Ishikawa (cell line): ENCODE measurements at regions not wholly inside any gene's neighbourhood (a gene's known extent, or its start where the extent isn't known, plus 50 kb on each side); places are given as distances from the start of the nearest gene placed in this dataset.

Experiments
- CEBPB ChIP-seq: IDR thresholded peaks from 2 replicates; pipeline ENCODE4 v1.6.1; 2012
- CREB1 ChIP-seq: IDR thresholded peaks from 2 replicates; pipeline ENCODE4 v1.6.1; 2012; ENCODE audit warnings: low read depth
- EGR1 ChIP-seq: IDR thresholded peaks from 2 replicates; pipeline ENCODE4 v1.6.1; 2012
- EP300 ChIP-seq: IDR thresholded peaks from 2 replicates; pipeline ENCODE4 v1.6.1; 2012; ENCODE audit warnings: borderline replicate concordance
- FOXM1 ChIP-seq: IDR thresholded peaks from 2 replicates; pipeline ENCODE4 v1.6.1; 2012; ENCODE audit warnings: low read depth, borderline replicate concordance
- NFIC ChIP-seq: IDR thresholded peaks from 2 replicates; pipeline ENCODE4 v1.6.1; 2012
- RAD21 ChIP-seq: IDR thresholded peaks from 2 replicates; pipeline ENCODE4 v1.6.1; 2012; ENCODE audit warnings: low read depth
- REST ChIP-seq: IDR thresholded peaks from 2 replicates; pipeline ENCODE4 v1.6.1; 2012; ENCODE audit warnings: low read depth, mild to moderate bottlenecking
- TAF1 ChIP-seq: IDR thresholded peaks from 2 replicates; pipeline ENCODE4 v1.6.1; 2012; ENCODE audit warnings: low read depth, mild to moderate bottlenecking
- TCF12 ChIP-seq: IDR thresholded peaks from 2 replicates; pipeline ENCODE4 v1.6.1; 2012; ENCODE audit warnings: low read depth
- TEAD4 ChIP-seq: IDR thresholded peaks from 2 replicates; pipeline ENCODE4 v1.6.1; 2012
- YY1 ChIP-seq: IDR thresholded peaks from 2 replicates; pipeline ENCODE4 v1.6.1; 2012; ENCODE audit warnings: low read depth
- ZBTB7A ChIP-seq: IDR thresholded peaks from 2 replicates; pipeline ENCODE4 v1.6.1; 2012; ENCODE audit warnings: low read depth
- TF ChIP-seq, protein P1 (sequence below): IDR thresholded peaks from 2 replicates; pipeline ENCODE4 v1.6.1; 2012
- TF ChIP-seq, protein P2 (sequence below): IDR thresholded peaks from 2 replicates; pipeline ENCODE4 v1.6.1; 2012

DNA sequence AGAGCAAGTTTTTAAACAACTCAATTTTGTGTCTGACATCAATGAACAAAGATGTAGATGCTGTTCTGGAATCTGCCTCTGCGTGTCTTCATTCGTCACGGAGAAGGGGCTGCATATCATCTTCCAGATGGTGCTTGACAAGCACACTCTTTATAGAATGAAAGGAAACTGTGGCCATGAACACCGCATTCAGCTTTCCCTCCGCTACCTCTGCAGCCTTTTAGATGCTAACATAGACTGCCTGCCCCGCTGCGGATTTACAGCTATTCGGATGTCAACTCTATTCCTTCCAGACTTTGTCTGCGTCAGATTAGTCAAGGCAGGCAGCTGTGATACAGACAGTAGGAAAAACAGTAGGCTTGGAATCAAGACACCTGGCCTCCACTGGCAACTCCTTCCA, 232.9 kb downstream of the TJP1 start:
- no peak for TF ChIP-seq RAD21
- no peak for TF ChIP-seq REST
- no peak for TF ChIP-seq FOXM1
- TF ChIP-seq, protein P1, sequence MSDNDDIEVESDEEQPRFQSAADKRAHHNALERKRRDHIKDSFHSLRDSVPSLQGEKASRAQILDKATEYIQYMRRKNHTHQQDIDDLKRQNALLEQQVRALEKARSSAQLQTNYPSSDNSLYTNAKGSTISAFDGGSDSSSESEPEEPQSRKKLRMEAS = no peak
- TF ChIP-seq TAF1 = no peak
- no peak for TF ChIP-seq TCF12
- TF ChIP-seq EGR1 = no peak
- no peak for TF ChIP-seq CEBPB
- TF ChIP-seq, protein P2, sequence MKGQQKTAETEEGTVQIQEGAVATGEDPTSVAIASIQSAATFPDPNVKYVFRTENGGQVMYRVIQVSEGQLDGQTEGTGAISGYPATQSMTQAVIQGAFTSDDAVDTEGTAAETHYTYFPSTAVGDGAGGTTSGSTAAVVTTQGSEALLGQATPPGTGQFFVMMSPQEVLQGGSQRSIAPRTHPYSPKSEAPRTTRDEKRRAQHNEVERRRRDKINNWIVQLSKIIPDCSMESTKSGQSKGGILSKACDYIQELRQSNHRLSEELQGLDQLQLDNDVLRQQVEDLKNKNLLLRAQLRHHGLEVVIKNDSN = no peak
- no peak for TF ChIP-seq EP300
- TF ChIP-seq CREB1 = no peak
- no peak for TF ChIP-seq ZBTB7A
- TF ChIP-seq YY1 = no peak

- TF ChIP-seq ZBTB7A (no peak), TAF1 (no peak), RAD21 (no peak)
Observed at GRCh38 chr15:29573197-29573838, 248.9 kb downstream of the TJP1 start.

DNA sequence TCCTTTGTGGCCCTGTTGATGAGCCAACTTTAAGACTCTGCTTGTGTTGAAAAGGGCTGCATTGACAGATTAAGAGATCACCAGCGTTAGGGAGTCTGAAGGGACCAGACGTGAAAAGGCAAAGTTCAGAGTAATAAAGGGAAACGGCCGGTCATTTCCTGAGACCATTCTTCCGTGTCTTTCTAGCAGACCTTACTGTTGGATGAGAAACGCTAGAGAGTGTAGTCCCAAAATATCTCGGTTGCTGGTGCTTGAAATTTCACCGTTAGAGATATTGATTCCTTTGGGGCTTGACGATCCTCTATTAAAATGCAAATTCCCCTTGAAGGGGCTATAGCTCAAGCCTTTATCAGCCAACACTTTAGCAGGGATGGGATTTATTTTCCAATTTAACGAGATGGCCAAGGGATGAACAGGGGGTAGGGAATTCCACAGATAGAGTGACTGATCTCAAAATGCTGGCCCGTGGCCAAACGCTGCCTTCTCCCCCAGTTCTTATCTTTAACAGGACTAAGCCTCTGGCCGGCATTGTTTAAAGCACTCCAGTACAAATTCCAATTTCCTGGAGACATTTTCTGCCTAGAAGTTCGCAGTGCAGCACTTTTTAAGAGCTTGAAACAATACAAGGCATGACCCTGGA, 250.4 kb downstream of the TJP1 start:
- TF ChIP-seq CREB1 = no peak

DNA sequence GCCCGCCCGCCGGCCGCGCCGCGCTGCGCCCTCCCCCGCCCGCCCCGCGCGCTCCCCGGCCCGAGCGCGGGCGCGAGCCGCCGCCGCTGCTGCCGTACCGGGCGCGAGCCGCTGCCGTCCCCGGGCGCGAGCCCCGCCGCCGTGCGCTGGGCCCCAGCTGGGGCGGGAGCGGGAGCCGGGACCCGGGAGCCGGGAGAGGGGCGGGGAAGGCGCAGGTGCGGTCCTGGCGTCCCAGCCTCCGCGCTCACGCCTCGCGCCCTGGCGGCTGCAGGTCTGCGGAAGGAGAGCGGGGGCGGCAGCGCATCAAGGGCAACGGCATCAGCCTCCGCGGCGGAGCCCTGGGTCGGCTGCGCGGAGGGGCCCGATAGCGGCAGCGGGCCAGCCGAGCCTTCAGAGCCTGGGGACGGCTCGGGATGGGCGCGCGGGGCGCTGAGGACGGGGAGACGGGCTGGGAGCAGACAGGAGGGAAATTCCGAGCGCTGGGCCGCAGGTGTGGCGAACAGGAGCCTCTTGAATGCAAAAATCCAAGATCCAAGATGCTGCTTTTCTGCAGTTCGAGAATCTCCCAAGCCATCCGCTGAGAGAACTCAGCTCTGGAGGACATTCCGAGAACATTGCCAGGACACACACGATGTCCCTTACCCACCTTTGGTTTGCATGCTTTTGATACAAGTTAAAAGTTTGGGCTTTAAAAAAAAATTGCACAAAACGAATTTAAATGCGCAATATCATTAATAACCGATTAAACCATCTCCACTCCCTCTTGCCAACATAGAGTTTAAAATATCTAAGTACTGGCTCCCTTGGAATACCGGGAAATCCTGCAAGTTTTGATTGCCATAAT, 251.1 kb downstream of the TJP1 start:
- TF ChIP-seq FOXM1 = no peak
- TF ChIP-seq, protein P1 = peak; percentile 32; the same call in 1 of the 2 replicates
- TF ChIP-seq TCF12 = no peak
- peak; percentile 63 for TF ChIP-seq EGR1
- no peak for TF ChIP-seq EP300
- TF ChIP-seq NFIC = no peak
- no peak for TF ChIP-seq TEAD4
- no peak for TF ChIP-seq CREB1

GRCh38 chr15:29570121-29570947, 251.9 kb downstream of the TJP1 start:
- TF ChIP-seq TCF12 (no peak), FOXM1 (no peak), NFIC (no peak), CREB1 (no peak), TAF1 (no peak), TEAD4 (no peak)
- TF ChIP-seq, protein P1 = peak; percentile 35; the same call in 1 of the 2 replicates

DNA sequence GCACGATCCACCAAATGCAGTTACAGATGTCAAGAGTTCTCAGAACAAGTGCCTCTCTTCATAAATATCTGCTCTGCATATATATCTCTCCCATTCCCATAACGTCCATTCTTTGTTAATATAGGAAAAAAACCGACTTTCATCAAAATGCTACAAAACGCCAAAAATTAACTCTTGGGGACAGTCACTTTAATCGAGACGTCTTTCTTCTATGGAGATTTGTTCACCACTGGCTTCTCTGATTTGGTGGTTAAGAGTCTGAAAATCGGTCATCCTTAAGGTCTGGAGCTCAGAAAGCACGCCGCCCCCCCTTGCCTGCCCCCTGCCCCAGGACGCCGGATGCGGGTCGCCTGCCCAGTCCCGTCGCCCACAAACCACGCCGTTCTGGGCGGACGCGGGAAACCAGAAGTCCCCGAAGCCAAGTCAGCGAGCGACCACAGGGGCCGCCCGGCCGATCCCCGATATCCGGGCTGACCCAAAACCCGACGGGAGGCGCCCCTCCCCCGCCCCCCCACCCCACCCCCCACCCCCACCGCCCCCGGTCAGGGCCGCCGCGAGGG, 252.7 kb downstream of the TJP1 start:
- no peak for TF ChIP-seq TCF12
- no peak for TF ChIP-seq CREB1
- no peak for TF ChIP-seq EP300
- TF ChIP-seq, protein P1 = no peak
- no peak for TF ChIP-seq YY1
- no peak for TF ChIP-seq TEAD4
- TF ChIP-seq ZBTB7A = no peak
- TF ChIP-seq EGR1 = no peak
- TF ChIP-seq, protein P2 = no peak
- no peak for TF ChIP-seq FOXM1
- TF ChIP-seq NFIC = no peak
- no peak for TF ChIP-seq REST
- no peak for TF ChIP-seq RAD21
- no peak for TF ChIP-seq TAF1
- TF ChIP-seq CEBPB = no peak
